IMR-90 (cell line): ENCODE measurements at regions not wholly inside any gene's neighbourhood (a gene's known extent, or its start where the extent isn't known, plus 50 kb on each side); places are given as distances from the start of the nearest gene placed in this dataset.

ENCODE experiments used
- ATAC-seq: fragments of 200-7000 bp; cut with Tn5 transposase; 2 replicates; pipeline ENCODE4 v1.9.1; 2020; ENCODE audit warnings: low read depth, mild to moderate bottlenecking, moderate library complexity
- BruUV-seq: library from RNA; stranded (reverse); fragments of 400-500 nt; replicated peaks from 2 replicates; lab custom pipeline; 2021; lab: Mats Ljungman, UMichigan
- CTCF ChIA-PET: fragments of 300-600 bp; formaldehyde crosslinking; extraction: SDS; loops from one replicate; lab custom pipeline; 2021; ENCODE audit warnings: antibody characterized with exemption; lab: Yijun Ruan, JAX
- POLR2A ChIA-PET: fragments of 300-600 bp; sonication (Branson Sonifier 250); formaldehyde crosslinking; loops from one replicate; lab custom pipeline; 2022; ENCODE audit warnings: antibody characterized with exemption; ENCODE audit not compliant: unreplicated experiment; lab: Charles Lee
- DNase-seq: peaks from one replicate; pipeline ENCODE4 v3.0.0; 2013
- H2AFZ ChIP-seq: replicated peaks from 2 replicates; pipeline ENCODE3; 2013; ENCODE audit warnings: low read length, mild to moderate bottlenecking; ENCODE audit not compliant: poor library complexity
- H2AK5ac ChIP-seq: 2 replicates; pipeline ENCODE4 v1.6.1; 2013; ENCODE audit warnings: low read depth, low read length, inconsistent platforms
- H2AK9ac ChIP-seq: replicated peaks from 2 replicates; pipeline ENCODE3; 2013; ENCODE audit warnings: mild to moderate bottlenecking, low read depth, low read length, moderate library complexity; ENCODE audit not compliant: poor library complexity
- H2BK120ac ChIP-seq: 2 replicates; pipeline ENCODE4 v1.6.1; 2013; ENCODE audit warnings: low read depth, low read length, inconsistent platforms
- H2BK15ac ChIP-seq: 3 replicates; pipeline ENCODE4 v1.6.1; 2013; ENCODE audit warnings: low read depth, low read length, inconsistent platforms
- H2BK20ac ChIP-seq: 2 replicates; pipeline ENCODE4 v1.6.1; 2013; ENCODE audit warnings: low read depth, mild to moderate bottlenecking, inconsistent platforms, low read length, moderate library complexity
- H2BK5ac ChIP-seq: 2 replicates; pipeline ENCODE4 v1.6.1; 2013; ENCODE audit warnings: mild to moderate bottlenecking, low read depth, low read length, inconsistent platforms; ENCODE audit not compliant: poor library complexity, severe bottlenecking
- H3K14ac ChIP-seq: replicated peaks from 2 replicates; pipeline ENCODE4 v1.6.1; 2013; ENCODE audit warnings: low read depth, low read length, inconsistent platforms
- H3K18ac ChIP-seq: 2 replicates; pipeline ENCODE4 v1.6.1; 2013; ENCODE audit warnings: low read depth, low read length, control low read depth
- H3K23ac ChIP-seq: 2 replicates; pipeline ENCODE4 v1.6.1; 2013; ENCODE audit warnings: low read depth, low read length, inconsistent platforms
- H3K27ac ChIP-seq: 2 replicates; pipeline ENCODE4 v1.5.1; 2013; ENCODE audit warnings: mild to moderate bottlenecking, control low read depth, low read length; ENCODE audit not compliant: insufficient read depth
- H3K27me3 ChIP-seq: 2 replicates; pipeline ENCODE4 v1.6.1; 2013; ENCODE audit warnings: low read length; ENCODE audit not compliant: control insufficient read depth, insufficient read depth
- H3K36me3 ChIP-seq: 2 replicates; pipeline ENCODE4 v1.6.1; 2013; ENCODE audit warnings: low read length, mixed read lengths; ENCODE audit not compliant: control insufficient read depth, insufficient read depth
- H3K4ac ChIP-seq: 2 replicates; pipeline ENCODE4 v1.6.1; 2013; ENCODE audit warnings: low read depth, low read length, inconsistent platforms
- H3K4me1 ChIP-seq: 2 replicates; pipeline ENCODE4 v1.6.1; 2013; ENCODE audit warnings: low read length, mixed read lengths; ENCODE audit not compliant: control insufficient read depth, insufficient read depth
- H3K4me2 ChIP-seq: 2 replicates; pipeline ENCODE4 v1.6.1; 2013; ENCODE audit warnings: low read depth, mild to moderate bottlenecking, control low read depth, low read length, moderate library complexity
- H3K4me3 ChIP-seq: 2 replicates; pipeline ENCODE4 v1.5.1; 2013; ENCODE audit warnings: low read depth, mild to moderate bottlenecking, control low read depth, low read length, moderate library complexity; ENCODE audit not compliant: insufficient read depth
- H3K56ac ChIP-seq: 2 replicates; pipeline ENCODE4 v1.6.1; 2013; ENCODE audit warnings: low read length, inconsistent platforms; ENCODE audit not compliant: insufficient read depth; ENCODE audit errors: extremely low read depth
- H3K79me1 ChIP-seq, 2 experiments: 2 replicates each; pipeline ENCODE4 v1.6.1; 2013; ENCODE audit warnings: low read length in 2 of 2, inconsistent platforms in 1 of 2, low read depth in 1 of 2
- H3K9ac ChIP-seq: 2 replicates; pipeline ENCODE4 v1.6.1; 2013; ENCODE audit warnings: low read depth, low read length, control low read depth
- H3K9me1 ChIP-seq: 2 replicates; pipeline ENCODE4 v1.6.1; 2013; ENCODE audit warnings: low read length, inconsistent platforms; ENCODE audit not compliant: insufficient read depth
- H3K9me3 ChIP-seq: 2 replicates; pipeline ENCODE4 v1.6.1; 2013; ENCODE audit warnings: low read length; ENCODE audit not compliant: control insufficient read depth, insufficient read depth
- H4K20me1 ChIP-seq: 2 replicates; pipeline ENCODE4 v1.6.1; 2013; ENCODE audit warnings: low read length, inconsistent platforms; ENCODE audit not compliant: insufficient read depth
- H4K5ac ChIP-seq: 2 replicates; pipeline ENCODE4 v1.6.1; 2013; ENCODE audit warnings: mild to moderate bottlenecking, low read depth, low read length, control low read depth
- H4K8ac ChIP-seq, 2 experiments: 2 replicates each; pipeline ENCODE4 v1.6.1; 2013; ENCODE audit warnings: low read depth in 2 of 2, low read length in 2 of 2, control low read depth in 1 of 2, inconsistent platforms in 1 of 2
- H4K91ac ChIP-seq: 2 replicates; pipeline ENCODE4 v1.6.1; 2013; ENCODE audit warnings: low read depth, low read length, inconsistent platforms; ENCODE audit not compliant: insufficient read depth
- BHLHE40 ChIP-seq: fragments of 150-350 bp; IDR thresholded peaks from 2 replicates; pipeline ENCODE4 v1.6.1; 2016; ENCODE audit warnings: mild to moderate bottlenecking, low read depth, low read length
- CEBPB ChIP-seq: IDR thresholded peaks from 2 replicates; pipeline ENCODE4 v1.6.1; 2012; ENCODE audit warnings: low read depth, low read length, improper control_type of control experiment
- FOS ChIP-seq: fragments of 150-350 bp; IDR thresholded peaks from 2 replicates; pipeline ENCODE4 v1.6.1; 2016; ENCODE audit warnings: low read depth, low read length
- MAZ ChIP-seq: IDR thresholded peaks from 2 replicates; pipeline ENCODE4 v1.6.1; 2012; ENCODE audit warnings: low read depth, mild to moderate bottlenecking, low read length, improper control_type of control experiment, moderate library complexity, borderline replicate concordance
- MXI1 ChIP-seq: IDR thresholded peaks from 2 replicates; pipeline ENCODE4 v1.6.1; 2012; ENCODE audit warnings: low read depth, mild to moderate bottlenecking, low read length, moderate library complexity, borderline replicate concordance
- NFE2L2 ChIP-seq: fragments of 150-350 bp; IDR thresholded peaks from 2 replicates; pipeline ENCODE4 v1.6.1; 2016; ENCODE audit warnings: low read depth, mild to moderate bottlenecking, low read length
- POLR2A ChIP-seq: IDR thresholded peaks from 2 replicates; pipeline ENCODE4 v1.6.1; 2012; ENCODE audit warnings: mild to moderate bottlenecking, low read depth, low read length
- RAD21 ChIP-seq: IDR thresholded peaks from 2 replicates; pipeline ENCODE4 v1.6.1; 2012; ENCODE audit warnings: low read length, improper control_type of control experiment
- RCOR1 ChIP-seq: IDR thresholded peaks from 2 replicates; pipeline ENCODE4 v1.6.1; 2012; ENCODE audit warnings: mild to moderate bottlenecking, low read length, improper control_type of control experiment; ENCODE audit not compliant: insufficient replicate concordance
- WGBS, 2 experiments: methylation state at CpG; one replicate each; pipeline versions ENCODE4 v1.1.5 to v1.1.7; 2013; ENCODE audit warnings: missing lambda C conversion rate in 2 of 2; ENCODE audit not compliant: insufficient read length in 1 of 2; ENCODE audit errors: extremely low coverage in 2 of 2; 5-methylcytosine and 5-hydroxymethylcytosine counted together
- dilution Hi-C: fragments of 300-500 bp; cut with HindIII; formaldehyde crosslinking; loops from one replicate; pipeline ENCODE4 v1.14.3; 2018; ENCODE audit warnings: low sequenced_read_pairs; ENCODE audit not compliant: unreplicated experiment
- in situ Hi-C: fragments of 300-500 bp; cut with MboI; formaldehyde crosslinking; loops from 3 replicates; pipeline ENCODE4 v1.14.3; 2019; ENCODE audit warnings: low sequenced_read_pairs, inconsistent platforms, mixed read lengths
- intact Hi-C: fragments of 100-400 bp; cut with micrococcal nuclease; formaldehyde crosslinking; loops from 2 replicates; pipeline ENCODE4 v1.10.0; 2022
- TF ChIP-seq, protein P1 (sequence below): fragments of 150-350 bp; IDR thresholded peaks from 2 replicates; pipeline ENCODE4 v1.6.1; 2016; ENCODE audit warnings: low read depth, mild to moderate bottlenecking, low read length, moderate library complexity, borderline replicate concordance
- TF ChIP-seq, protein P2 (sequence below): fragments of 150-350 bp; IDR thresholded peaks from 2 replicates; pipeline ENCODE4 v1.6.1; 2017; ENCODE audit warnings: mild to moderate bottlenecking, antibody characterized with exemption, low read length, low read depth
- TF ChIP-seq, protein P3 (sequence below): conservative IDR thresholded peaks from 2 replicates; pipeline ENCODE4 v1.5.1; 2012; ENCODE audit warnings: mild to moderate bottlenecking, low read depth, low read length, improper control_type of control experiment

DNA sequence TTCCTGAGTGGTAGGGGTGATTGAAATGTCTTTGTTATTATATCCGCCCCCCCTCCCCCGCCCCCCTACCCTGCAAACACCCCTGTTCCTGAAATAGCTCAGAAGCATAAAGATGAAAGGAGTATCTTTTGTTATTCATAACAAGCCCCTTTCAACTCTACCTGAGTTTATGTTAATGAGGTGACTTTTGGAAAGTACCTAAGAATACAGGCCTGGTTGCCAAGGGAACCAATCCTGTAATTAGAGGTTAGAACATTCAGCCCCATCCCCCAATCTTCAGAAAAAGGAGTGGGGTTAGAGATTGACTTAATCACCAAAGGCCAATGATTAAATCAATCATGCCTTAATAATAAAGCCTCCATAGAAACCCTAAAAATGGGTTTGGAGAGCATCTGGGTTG lies 979.2 kb upstream of the GJE1 start:
- DNase-seq = no peak
- H3K79me1 ChIP-seq = no peaks in the 10 kb centered on the region
- no peak overlapping the region for H4K5ac ChIP-seq
- no peak overlapping the region for H4K8ac ChIP-seq
- 0 out of 2 replicates have a peak, but pooled peaks cover 1% of the 10 kb centered on the region for H3K9me3 ChIP-seq
- no peak overlapping the region for H4K91ac ChIP-seq
- H3K14ac ChIP-seq = no peak overlapping the region
- in situ Hi-C loops (no loop called here), dilution Hi-C loops (no loop called here), intact Hi-C loops (no loop called here)
- H2BK5ac ChIP-seq = no peak overlapping the region
- no peak overlapping the region for H2AK9ac ChIP-seq
- ChIA-PET POLR2A (no interaction called here), CTCF (no interaction called here)
- no peak overlapping the region for H3K18ac ChIP-seq
- H2BK20ac ChIP-seq = no peak overlapping the region
- H3K9ac ChIP-seq = no peak overlapping the region
- TF ChIP-seq, protein P1, sequence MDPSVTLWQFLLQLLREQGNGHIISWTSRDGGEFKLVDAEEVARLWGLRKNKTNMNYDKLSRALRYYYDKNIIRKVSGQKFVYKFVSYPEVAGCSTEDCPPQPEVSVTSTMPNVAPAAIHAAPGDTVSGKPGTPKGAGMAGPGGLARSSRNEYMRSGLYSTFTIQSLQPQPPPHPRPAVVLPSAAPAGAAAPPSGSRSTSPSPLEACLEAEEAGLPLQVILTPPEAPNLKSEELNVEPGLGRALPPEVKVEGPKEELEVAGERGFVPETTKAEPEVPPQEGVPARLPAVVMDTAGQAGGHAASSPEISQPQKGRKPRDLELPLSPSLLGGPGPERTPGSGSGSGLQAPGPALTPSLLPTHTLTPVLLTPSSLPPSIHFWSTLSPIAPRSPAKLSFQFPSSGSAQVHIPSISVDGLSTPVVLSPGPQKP = no peak
- TF ChIP-seq FOS (no peak), MAZ (no peak), NFE2L2 (no peak), MXI1 (no peak), POLR2A (no peak), RAD21 (no peak), RCOR1 (no peak), CEBPB (no peak), BHLHE40 (no peak)
- TF ChIP-seq, protein P2, sequence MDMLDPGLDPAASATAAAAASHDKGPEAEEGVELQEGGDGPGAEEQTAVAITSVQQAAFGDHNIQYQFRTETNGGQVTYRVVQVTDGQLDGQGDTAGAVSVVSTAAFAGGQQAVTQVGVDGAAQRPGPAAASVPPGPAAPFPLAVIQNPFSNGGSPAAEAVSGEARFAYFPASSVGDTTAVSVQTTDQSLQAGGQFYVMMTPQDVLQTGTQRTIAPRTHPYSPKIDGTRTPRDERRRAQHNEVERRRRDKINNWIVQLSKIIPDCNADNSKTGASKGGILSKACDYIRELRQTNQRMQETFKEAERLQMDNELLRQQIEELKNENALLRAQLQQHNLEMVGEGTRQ = no peak
- TF ChIP-seq, protein P3, sequence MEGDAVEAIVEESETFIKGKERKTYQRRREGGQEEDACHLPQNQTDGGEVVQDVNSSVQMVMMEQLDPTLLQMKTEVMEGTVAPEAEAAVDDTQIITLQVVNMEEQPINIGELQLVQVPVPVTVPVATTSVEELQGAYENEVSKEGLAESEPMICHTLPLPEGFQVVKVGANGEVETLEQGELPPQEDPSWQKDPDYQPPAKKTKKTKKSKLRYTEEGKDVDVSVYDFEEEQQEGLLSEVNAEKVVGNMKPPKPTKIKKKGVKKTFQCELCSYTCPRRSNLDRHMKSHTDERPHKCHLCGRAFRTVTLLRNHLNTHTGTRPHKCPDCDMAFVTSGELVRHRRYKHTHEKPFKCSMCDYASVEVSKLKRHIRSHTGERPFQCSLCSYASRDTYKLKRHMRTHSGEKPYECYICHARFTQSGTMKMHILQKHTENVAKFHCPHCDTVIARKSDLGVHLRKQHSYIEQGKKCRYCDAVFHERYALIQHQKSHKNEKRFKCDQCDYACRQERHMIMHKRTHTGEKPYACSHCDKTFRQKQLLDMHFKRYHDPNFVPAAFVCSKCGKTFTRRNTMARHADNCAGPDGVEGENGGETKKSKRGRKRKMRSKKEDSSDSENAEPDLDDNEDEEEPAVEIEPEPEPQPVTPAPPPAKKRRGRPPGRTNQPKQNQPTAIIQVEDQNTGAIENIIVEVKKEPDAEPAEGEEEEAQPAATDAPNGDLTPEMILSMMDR = no peak
- WGBS, 2 experiments = no CpG with 5 or more reads among the region's 2 CpGs
- no peak overlapping the region for H3K4me3 ChIP-seq
- no peak overlapping the region for H2AK5ac ChIP-seq
- H2AFZ ChIP-seq = no peak overlapping the region
- no peaks in the 10 kb centered on the region for H3K27me3 ChIP-seq
- H3K4me1 ChIP-seq = no peaks in the 10 kb centered on the region
- H2BK15ac ChIP-seq = no peak overlapping the region
- no peak overlapping the region for H3K4me2 ChIP-seq
- ATAC-seq = no peak
- no peak overlapping the region for H3K23ac ChIP-seq
- H3K27ac ChIP-seq = no peak overlapping the region
- no peaks in the 10 kb centered on the region for H4K20me1 ChIP-seq
- H2BK120ac ChIP-seq = no peak overlapping the region
- no peak overlapping the region for H3K4ac ChIP-seq
- BruUV-seq = no TSS peak
- no peak overlapping the region for H3K56ac ChIP-seq
- H3K9me1 ChIP-seq = no peaks in the 10 kb centered on the region
- no peaks in the 10 kb centered on the region for H3K36me3 ChIP-seq
